Calu3 (cell line): ENCODE measurements at regions not wholly inside any gene's neighbourhood (a gene's known extent, or its start where the extent isn't known, plus 50 kb on each side); places are given as distances from the start of the nearest gene placed in this dataset.

Source experiments
- BruUV-seq: library from RNA; stranded (reverse); fragments of 400-500 nt; replicated peaks from 2 replicates; lab custom pipeline; 2021; lab: Mats Ljungman, UMichigan
- CTCF ChIA-PET: fragments of 300-600 bp; sonication (Branson Sonifier 250); formaldehyde crosslinking; loops from one replicate; lab custom pipeline; 2022; ENCODE audit warnings: antibody characterized with exemption; lab: Charles Lee
- DNase-seq: peaks from one replicate; pipeline ENCODE4 v3.0.0; 2022
- H3K27ac Mint-ChIP-seq: one replicate; pipeline ENCODE4 v1.8.0; 2022; ENCODE audit warnings: mixed read lengths; ENCODE audit not compliant: unreplicated experiment
- H3K27me3 Mint-ChIP-seq: one replicate; pipeline ENCODE4 v1.8.0; 2022; ENCODE audit warnings: mixed read lengths; ENCODE audit not compliant: unreplicated experiment
- H3K36me3 Mint-ChIP-seq: one replicate; pipeline ENCODE4 v1.8.0; 2022; ENCODE audit warnings: mild to moderate bottlenecking, moderate library complexity, mixed read lengths; ENCODE audit not compliant: insufficient read depth, unreplicated experiment
- H3K4me1 Mint-ChIP-seq: one replicate; pipeline ENCODE4 v1.8.0; 2022; ENCODE audit warnings: mild to moderate bottlenecking, low read depth, mixed read lengths; ENCODE audit not compliant: unreplicated experiment
- H3K4me3 Mint-ChIP-seq: one replicate; pipeline ENCODE4 v1.8.0; 2022; ENCODE audit warnings: mild to moderate bottlenecking, low read depth, moderate library complexity, mixed read lengths; ENCODE audit not compliant: unreplicated experiment
- H3K9me3 Mint-ChIP-seq: one replicate; pipeline ENCODE4 v1.8.0; 2022; ENCODE audit warnings: low read depth, mixed read lengths; ENCODE audit not compliant: unreplicated experiment
- CTCF ChIP-seq: fragments of 200-600 bp; IDR thresholded peaks from one replicate; pipeline ENCODE4 v1.8.0; 2022; ENCODE audit warnings: antibody characterized with exemption; ENCODE audit not compliant: unreplicated experiment
- intact Hi-C: fragments of 100-400 bp; cut with micrococcal nuclease; formaldehyde crosslinking; loops from one replicate; pipeline ENCODE4 v1.10.0; 2022; ENCODE audit not compliant: unreplicated experiment

DNA sequence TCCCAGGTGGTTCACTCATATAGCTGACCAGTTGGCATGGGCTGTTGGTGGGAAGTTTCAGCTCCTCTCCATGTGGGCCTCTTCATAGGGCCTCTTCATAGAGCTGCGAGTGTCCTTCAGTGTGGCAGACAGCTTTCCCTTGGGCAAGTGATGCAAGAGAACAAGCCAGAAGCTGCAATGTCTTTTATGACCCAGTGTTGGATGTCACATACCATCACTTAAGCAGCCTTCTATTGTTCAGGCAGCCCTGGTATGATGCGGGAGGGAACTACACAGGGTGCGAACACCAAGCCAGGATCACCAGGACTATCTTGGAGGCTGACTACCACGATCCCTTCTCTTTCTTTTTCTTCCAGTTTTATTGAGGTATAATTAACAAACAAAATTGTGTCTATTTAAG, 126.5 kb upstream of the ITGA6 start:
- Mint-ChIP-seq H3K27me3 (peaks cover 29% of the 10 kb centered on the region), H3K27ac (no peak overlapping the region), H3K4me1 (peaks cover 10% of the 10 kb centered on the region), H3K9me3 (no peaks in the 10 kb centered on the region), H3K4me3 (no peak overlapping the region), H3K36me3 (no peaks in the 10 kb centered on the region)
- DNase-seq, result no peak
- intact Hi-C loops, result no loop called here
- no peak for TF ChIP-seq CTCF
- BruUV-seq, result no TSS peak
- CTCF ChIA-PET, result no interaction called here

DNA sequence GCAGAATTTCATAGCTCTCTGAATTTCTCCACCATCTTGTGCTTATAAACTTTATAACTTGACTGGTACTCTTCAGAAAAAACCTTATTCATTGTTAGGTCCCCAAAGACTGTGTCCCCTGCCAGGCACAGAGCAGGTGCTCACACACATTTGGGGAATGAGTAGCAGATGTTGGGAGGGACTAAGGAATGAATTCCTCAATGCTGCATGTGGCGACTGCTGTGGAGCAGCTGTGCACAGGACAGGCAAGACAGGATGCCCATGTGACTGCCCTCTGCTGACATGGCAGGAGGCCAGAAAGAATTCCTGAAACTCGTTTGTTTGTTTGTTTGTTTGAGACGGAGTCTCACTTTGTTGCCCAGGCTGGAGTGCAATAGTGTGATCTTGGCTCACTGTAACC, 122.3 kb upstream of the ITGA6 start:
- no peak for TF ChIP-seq CTCF
- intact Hi-C loops, result no loop called here
- CTCF ChIA-PET, result no interaction called here
- H3K9me3 Mint-ChIP-seq, result no peaks in the 10 kb centered on the region
- BruUV-seq, result no TSS peak
- no peaks in the 10 kb centered on the region for H3K36me3 Mint-ChIP-seq
- H3K4me1 Mint-ChIP-seq, result peaks cover 9% of the 10 kb centered on the region
- H3K27me3 Mint-ChIP-seq, result peaks cover under 1% of the 10 kb centered on the region
- DNase-seq, result no peak
- H3K27ac Mint-ChIP-seq, result no peak overlapping the region
- H3K4me3 Mint-ChIP-seq, result no peak overlapping the region

- no peak overlapping the region for H3K27ac Mint-ChIP-seq
- CTCF ChIA-PET, result no interaction called here
- BruUV-seq, result no TSS peak
- DNase-seq, result peak; percentile 31
- intact Hi-C loops, result no loop called here
- no peaks in the 10 kb centered on the region for H3K36me3 Mint-ChIP-seq
- no peak for TF ChIP-seq CTCF
- H3K4me1 Mint-ChIP-seq, result peaks cover 6% of the 10 kb centered on the region
- H3K27me3 Mint-ChIP-seq, result no peaks in the 10 kb centered on the region
- no peaks in the 10 kb centered on the region for H3K9me3 Mint-ChIP-seq
- no peak overlapping the region for H3K4me3 Mint-ChIP-seq
Measured at GRCh38 chr2:172307800-172308199, 119.6 kb upstream of the ITGA6 start.

DNA sequence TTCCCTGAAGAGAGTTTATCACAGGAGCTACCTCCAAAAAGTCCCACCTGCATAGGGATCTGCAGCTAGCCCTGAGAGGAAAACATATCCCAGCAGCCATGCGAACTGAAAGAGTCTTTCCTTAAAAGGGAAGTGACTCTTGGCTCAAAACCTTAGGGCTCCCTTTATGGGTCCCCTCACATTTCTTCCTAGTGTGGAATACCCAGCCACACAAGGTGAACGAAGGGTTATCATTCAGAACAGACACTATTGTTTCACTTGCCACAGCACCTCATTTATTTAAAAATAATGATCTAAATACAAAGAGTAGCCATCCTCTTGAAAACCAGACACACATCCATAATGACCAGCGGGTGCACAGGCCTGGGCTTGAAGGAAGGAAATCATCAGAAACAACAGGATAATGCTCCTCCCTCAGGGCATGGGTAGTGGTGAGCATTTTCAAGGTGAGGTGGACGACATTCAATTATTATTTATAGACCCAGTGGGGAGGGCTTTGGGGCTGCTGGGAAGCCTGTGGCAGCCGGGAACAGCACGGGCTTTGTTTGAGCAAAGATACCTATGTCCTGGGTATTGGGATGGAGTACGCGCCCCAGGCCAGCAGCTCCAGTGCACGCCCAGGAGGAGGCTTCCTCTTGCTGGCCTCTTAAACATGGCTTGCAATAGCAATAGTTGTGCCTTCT, 119.0 kb upstream of the ITGA6 start:
- no peak overlapping the region for H3K4me3 Mint-ChIP-seq
- no peak overlapping the region for H3K27ac Mint-ChIP-seq
- DNase-seq, result no peak
- CTCF ChIA-PET, result no interaction called here
- no peaks in the 10 kb centered on the region for H3K9me3 Mint-ChIP-seq
- H3K4me1 Mint-ChIP-seq, result peaks cover 6% of the 10 kb centered on the region
- no peaks in the 10 kb centered on the region for H3K36me3 Mint-ChIP-seq
- intact Hi-C loops, result no loop called here
- no peak for TF ChIP-seq CTCF
- BruUV-seq, result no TSS peak
- no peaks in the 10 kb centered on the region for H3K27me3 Mint-ChIP-seq
